ENCODE measurements at regions not wholly inside any gene's neighbourhood (a gene's known extent, or its start where the extent isn't known, plus 50 kb on each side); places are given as distances from the start of the nearest gene placed in this dataset.

GRCh38 chr3:150349314-150350097 lies 58.6 kb upstream of the TSC22D2 start:
- TF ChIP-seq CTCF (IDR thresholded peaks at IDR 0.05) (no peak), ZFX (IDR thresholded peaks at IDR 0.05; ENCODE audit: borderline replicate concordance) (no peak)

Measured in 22Rv1 (cell line).